8988T (cell line): ENCODE measurements at regions not wholly inside any gene's neighbourhood (a gene's known extent, or its start where the extent isn't known, plus 50 kb on each side); places are given as distances from the start of the nearest gene placed in this dataset.
"Not testable (repeated sequence)": the region's sequence is repeated elsewhere in the genome, so short reads cannot be mapped to it uniquely, and the experiment has no call there.

Experiments
- DNase-seq: peaks from one replicate; pipeline ENCODE4 v3.0.0; 2011

GRCh38 chr5:19001054-19001453 is 986.9 kb downstream of the CDH18 start:
- DNase-seq: no peak

DNA sequence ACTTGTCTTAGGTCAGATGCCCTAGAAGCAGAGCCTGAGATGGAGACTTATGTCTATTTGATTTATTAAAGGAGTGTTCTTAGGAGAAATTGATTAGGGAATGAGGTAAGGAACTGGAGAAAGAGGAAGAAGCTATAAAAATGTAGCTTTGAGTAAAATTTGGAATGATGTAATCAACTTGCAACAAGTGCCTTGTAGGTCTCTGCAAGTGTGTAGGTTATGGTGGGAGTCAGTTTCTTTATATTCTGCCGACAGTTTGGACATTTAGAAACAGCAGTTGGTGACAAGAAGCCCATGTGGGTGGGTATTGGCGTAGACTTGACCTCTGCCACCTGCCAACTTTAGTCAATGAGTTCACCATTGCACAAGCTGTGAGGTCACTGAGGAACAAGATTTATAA is 986.5 kb downstream of the CDH18 start:
- no peak for DNase-seq

DNA sequence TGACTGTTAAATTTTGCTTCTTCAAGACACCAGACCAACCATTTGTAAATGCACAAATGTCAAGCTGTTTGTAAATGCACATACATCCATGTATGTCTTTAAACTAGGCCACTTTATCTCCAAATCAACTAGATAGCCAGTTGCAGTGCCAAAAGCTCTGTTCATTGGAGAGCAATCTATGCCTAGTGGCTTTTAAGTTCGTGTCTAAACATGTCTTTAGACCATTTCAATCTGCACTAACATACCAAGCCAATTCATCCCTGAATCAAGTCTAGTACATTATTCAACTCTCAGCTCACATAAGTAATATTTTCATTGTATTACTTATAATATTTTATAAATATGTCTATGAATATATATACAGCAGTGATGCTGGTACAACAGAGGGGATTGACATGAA is 985.9 kb downstream of the CDH18 start:
- DNase-seq: no peak

DNA sequence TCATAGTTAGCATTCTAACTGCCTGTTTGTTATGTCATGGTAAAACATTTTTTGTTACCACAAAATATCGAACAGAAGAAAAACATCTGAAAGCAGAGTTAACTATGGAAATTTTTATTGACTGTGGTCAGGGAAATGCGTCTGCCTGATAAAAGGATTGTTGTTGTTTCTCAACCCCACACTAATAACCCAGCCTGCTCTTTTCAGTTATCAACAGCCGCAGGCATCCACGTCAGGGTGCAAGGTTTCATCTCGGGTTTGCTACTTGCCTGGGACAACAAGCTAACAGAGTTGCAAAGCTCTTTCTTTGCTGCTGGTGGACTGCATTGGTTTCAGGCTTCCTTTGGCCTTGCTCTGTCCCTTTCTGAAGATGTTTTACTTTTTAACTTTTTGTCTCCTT is 969.2 kb downstream of the CDH18 start:
- no peak for DNase-seq

DNA sequence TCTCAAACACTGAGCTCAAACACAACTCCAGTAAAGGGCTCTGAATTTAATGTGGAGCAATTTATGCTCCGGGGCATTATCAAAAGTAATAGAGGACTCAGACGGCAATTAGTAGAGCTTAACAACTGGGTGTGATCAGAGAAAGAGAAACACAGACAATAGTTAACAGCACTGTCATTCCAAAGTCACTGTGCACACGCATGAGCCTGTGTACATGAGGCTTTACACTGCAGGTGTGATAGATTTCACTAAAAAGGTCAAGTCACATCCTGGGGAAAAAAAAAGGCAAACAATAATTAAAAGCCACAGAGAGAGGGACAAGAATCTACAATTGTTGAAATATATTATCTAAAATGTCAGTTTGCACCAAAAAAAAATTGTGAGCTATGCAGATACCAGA is 956.5 kb downstream of the CDH18 start:
- DNase-seq: no peak

GRCh38 chr5:19035816-19036215 is 952.2 kb downstream of the CDH18 start:
- no peak for DNase-seq

DNA sequence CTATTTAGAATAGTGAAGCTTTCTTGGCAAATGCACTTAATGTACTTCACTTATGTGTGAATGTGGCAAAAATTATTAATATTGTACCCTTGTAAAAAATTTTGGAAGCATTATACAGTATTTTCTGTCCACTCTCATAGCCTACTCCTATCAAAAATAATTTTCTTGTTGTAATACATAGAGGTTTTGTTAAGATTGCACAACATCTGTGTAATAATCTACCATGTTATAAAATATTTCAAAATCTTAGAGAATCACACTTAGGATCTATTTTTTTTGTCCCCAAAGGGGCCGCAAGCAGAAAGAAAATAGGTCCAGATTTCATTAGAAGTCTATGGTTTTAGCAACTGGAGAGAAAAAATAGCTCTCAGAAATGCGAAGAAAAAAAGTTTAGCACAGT is 945.9 kb downstream of the CDH18 start:
- no peak for DNase-seq

GRCh38 chr5:19044311-19044710 is 943.7 kb downstream of the CDH18 start:
- DNase-seq: no peak

DNA sequence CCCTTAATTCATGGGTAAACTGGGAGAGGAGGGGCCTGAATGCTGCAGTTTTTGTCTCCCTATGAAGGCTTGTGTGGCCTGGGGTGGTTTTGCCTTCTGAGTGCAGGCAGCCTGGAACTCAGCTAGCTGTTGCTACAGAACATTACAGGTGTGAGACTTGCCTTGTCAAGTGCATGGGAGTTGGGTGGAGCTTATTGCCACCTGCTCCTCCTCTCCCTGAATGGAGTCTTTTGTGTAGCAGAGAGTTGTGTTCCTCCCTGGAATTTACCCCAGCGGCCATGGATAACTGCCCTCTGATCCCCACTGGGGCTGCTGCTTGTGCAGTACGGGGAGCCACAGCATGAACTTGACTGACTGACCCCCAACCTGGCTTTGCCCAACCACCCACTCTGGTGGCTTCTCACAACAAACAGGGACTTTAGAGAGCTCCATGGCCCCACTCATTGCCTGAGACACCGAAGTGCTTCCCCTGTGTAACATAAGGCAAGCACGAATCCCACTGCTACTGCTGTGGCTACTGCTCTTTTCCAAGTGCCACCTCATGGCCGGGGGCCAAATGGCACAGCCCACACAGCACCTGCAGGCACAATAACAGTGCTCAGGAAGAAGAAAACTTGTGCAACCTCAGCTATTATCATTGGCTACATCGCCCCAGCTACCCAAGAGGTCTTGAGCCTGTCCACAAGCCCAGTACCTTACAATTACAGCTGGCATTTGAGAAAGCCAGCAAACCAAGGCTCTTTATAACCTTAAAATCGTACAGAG is 942.9 kb downstream of the CDH18 start:
- no peak for DNase-seq

DNA sequence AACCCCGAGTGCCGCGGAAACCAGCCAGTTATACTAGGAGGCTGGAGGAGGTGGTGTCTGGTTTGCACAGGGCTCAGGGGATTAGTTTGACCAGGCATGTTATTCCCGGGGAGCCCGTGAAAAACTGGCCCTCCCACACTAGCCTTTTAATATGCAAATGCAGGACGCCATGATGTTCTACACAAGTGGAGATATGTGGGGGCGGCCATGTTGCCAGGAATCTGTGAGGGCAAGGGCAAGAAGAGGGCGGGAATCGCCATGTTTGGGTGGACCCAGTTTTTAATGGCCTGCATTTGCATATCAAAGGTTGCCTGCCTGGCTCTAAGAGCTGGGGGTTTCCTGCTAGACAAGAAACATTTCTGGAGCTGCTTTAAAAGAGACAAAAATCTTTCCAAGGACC is 940.7 kb downstream of the CDH18 start:
- DNase-seq: no peak

DNA sequence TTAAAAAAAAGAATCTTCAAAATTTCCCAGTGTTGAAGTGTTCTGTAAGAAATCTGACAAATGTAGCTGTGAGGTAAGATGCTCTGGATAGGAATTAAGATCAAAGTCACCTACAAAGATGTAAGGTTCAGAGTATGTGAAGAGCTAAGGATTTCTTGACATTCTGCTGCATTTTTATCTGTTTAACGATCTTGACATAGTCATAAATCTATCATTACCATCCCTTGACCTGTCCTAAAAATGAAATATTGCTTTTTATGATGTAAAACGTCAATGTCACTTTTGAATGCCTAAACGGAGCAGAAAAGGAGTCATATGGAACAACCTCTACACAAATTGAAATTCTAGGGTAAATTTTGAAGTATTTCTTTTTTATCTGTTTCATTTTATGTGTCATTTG is 939.3 kb downstream of the CDH18 start:
- no peak for DNase-seq

GRCh38 chr5:19058216-19058615 is 929.8 kb downstream of the CDH18 start:
- DNase-seq: no peak

- no peak for DNase-seq
These were observed 923.9 kb downstream of the CDH18 start for GRCh38 chr5:19064094-19064493.

GRCh38 chr5:19067741-19068140 is 920.3 kb downstream of the CDH18 start:
- DNase-seq: no peak

DNA sequence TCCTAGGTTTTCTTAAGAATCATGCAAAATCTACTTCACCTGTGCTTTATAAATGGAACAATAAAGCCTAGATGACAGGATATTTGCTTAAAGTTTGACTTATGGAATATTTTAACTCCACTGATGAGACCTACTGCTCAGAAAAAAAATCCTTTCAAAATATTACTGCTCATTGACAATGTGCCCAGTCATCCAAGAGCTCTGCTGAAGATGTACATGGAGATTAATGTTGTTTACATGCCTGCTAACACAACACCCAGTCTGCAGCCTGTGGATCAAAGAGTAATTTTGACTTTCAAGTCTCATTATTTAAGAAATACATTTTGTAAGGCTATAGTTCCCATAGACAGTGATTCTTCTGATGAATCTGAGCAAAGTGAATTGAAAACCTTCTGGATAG is 889.6 kb downstream of the CDH18 start:
- DNase-seq: no peak

- DNase-seq: no peak
These were observed 888.8 kb downstream of the CDH18 start for GRCh38 chr5:19099195-19099594.

- DNase-seq: no peak
These were observed 883.1 kb downstream of the CDH18 start for GRCh38 chr5:19104948-19105347.

DNA sequence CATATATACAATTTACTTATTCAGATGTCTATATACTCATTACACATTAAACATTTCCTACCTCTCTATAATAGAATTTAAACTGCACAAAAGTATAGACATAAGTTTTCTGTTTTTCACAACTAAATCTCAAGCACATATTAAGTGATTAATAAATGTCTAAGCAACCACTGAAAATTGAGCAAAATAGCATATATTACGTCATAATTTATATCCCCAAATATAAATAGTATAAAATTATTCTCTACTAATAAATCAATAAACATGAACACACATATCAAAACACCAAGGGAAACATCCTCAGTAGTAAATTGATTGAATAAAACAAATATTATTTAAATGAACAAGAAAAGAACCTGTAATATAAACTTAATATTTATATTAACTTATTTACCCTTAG is 865.1 kb downstream of the CDH18 start:
- DNase-seq: no peak

DNA sequence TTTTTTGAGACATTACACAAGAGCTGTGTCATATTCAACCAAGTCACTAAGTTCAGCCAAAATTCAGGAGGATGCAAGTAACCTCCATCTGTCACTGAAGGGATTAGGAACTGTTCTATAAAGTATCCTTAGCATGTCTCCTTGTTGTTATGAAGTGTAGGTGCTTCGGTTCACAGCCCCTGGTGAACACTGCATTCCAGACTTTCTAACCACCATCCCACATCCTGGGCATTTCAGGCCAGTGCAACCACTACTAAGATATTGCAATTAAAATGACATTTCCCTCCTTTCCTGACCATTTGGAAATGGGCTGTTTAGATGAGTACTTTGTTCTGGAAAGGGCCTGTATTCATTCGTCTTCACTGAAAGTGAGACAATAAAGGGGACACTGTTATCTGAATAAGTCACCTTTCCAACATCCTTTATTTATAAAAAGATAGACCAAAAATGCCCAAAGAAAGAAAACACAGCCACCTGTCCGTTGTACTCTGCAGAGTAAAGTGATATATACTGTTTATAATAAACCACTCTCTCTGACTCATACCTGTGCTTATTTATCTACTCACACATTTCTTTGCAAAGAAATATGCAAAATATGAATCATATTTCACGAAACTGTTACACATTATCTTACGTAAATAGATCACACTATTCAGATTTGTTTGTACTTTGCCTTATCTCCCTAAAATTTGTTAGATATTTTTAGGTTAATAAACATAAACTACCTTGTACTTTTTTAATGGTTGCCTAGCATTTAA is 861.9 kb downstream of the CDH18 start:
- no peak for DNase-seq

- no peak for DNase-seq
These were observed 847.7 kb downstream of the CDH18 start for GRCh38 chr5:19140276-19140675.

DNA sequence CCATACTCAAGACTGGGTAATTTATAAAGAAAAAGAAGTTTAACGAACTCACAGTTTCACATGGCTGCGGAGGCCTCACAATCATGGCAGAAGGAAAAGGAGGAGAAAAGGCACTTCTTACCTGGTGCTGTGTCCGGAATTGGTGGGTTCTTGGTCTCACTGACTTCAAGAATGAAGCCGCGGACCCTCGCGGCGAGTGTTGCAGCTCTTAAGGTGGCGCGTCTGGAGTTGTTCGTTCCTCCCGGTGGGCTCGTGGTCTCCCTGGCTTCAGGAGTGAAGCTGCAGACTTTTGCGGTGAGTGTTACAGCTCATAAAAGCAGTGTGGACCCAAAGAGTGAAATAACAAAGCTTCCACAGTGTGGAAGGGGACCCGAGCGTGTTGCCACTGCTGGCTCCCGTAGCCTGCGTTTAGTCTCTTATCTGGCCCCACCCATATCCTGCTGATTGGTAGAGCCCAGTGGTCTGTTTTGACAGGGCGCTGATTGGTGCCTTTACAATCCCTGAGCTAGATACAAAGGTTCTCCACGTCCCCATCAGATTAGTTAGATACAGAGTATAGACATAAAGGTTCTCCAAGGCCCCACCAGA is 846.0 kb downstream of the CDH18 start:
- DNase-seq: not testable (repeated sequence)

GRCh38 chr5:19142713-19143414 is 845.1 kb downstream of the CDH18 start:
- DNase-seq: not testable (repeated sequence)

- DNase-seq: no peak
These were observed 844.1 kb downstream of the CDH18 start for GRCh38 chr5:19143935-19144334.

DNA sequence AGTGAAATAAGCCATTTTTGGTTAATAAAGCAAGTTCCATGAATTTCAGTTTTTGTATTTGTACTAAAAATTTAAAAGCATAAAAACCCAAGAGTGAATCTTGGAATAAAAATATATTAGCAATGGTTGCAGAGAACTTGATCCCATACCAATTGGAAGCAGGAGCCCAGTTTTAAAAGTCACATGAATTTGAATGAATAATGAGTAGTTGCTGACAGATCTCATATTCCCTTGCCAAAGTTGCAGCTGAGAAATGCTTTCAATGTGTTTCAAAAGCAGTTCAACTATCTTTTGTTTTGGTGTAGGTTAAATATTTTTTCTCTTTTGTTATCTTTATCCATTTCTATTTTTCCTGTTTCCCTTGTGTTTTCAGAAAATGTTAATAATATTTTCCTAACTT is 818.6 kb downstream of the CDH18 start:
- no peak for DNase-seq
